ENCODE measurements at regions not wholly inside any gene's neighbourhood (a gene's known extent, or its start where the extent isn't known, plus 50 kb on each side); places are given as distances from the start of the nearest gene placed in this dataset.

DNA sequence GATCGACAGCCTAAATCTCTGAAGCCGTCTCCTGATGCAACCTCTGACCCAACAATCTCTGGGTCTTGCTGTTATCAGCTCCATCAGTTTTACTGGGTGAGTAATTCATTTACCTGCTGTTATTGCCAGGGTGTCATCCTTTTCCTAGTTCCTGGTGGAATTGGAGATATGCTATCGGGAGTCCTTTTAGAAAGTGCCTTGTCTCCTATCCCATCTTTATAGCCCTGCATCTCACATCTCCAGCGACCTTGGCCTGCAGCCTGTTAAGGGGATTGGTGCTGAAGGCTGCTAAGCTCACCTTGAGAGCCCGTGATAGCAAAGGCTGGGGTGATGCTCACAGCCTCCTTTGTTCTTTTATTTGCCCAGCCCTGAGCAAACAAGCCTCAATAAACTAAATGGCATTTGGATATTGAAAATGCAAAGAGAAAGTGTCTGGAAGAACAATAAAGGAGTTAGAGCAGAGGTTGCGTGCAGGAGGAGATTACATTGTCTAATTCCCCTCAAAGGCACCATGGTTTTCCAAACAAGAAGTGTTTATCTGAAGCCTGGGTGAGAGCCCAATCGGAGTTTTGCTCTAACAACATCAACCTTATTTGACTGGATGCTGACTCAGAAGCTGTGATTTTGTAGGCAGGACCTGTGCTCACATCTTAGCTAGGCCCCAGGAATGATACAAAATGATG, 101.8 kb downstream of the RPLP1 start:
- no peak overlapping the region for H3K9ac ChIP-seq (ENCODE audit: low read length)
- no peak overlapping the region for H3K4me3 ChIP-seq (ENCODE audit: low read depth, low read length)
- H3K36me3 ChIP-seq (ENCODE audit: control insufficient read depth, insufficient read depth, low read length), result no peaks in the 10 kb centered on the region
- H3K9me3 ChIP-seq (ENCODE audit: control insufficient read depth, insufficient read depth, low read depth, low read length), result peaks cover 18% of the 10 kb centered on the region; the same call in 1 of the 2 replicates
- peaks cover 29% of the 10 kb centered on the region for H3K4me1 ChIP-seq (ENCODE audit: control insufficient read depth, insufficient read depth, low read length)
- no peaks in the 10 kb centered on the region; the same call in 1 of the 2 replicates for H3K27me3 ChIP-seq (ENCODE audit: control insufficient read depth, insufficient read depth, low read length)
- no peak overlapping the region for H3K27ac ChIP-seq (ENCODE audit: low read depth, low read length)

DNA sequence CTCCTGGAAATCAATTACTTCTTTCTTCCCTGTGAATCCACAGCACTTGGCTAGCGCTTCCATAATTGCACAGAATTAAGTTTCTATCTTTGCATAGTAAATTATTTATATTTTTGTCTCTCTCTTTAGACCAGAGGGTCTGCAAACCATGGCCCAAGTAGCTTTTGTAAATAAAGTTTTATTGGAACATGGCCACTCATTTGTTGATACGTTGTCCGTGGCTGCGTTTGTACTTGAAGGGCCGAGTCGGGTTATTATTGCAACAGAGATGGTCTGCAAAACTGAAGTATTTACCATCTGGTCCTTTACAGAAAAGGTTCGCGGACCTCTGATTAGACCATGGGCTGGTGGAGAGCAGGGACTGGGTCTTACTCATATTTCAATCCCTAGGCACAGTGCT, 102.5 kb downstream of the RPLP1 start:
- H3K9ac ChIP-seq (ENCODE audit: low read length), result no peak overlapping the region
- no peak overlapping the region for H3K27ac ChIP-seq (ENCODE audit: low read depth, low read length)
- H3K9me3 ChIP-seq (ENCODE audit: control insufficient read depth, insufficient read depth, low read depth, low read length), result peaks cover 18% of the 10 kb centered on the region; the same call in 1 of the 2 replicates
- peaks cover 29% of the 10 kb centered on the region for H3K4me1 ChIP-seq (ENCODE audit: control insufficient read depth, insufficient read depth, low read length)
- H3K4me3 ChIP-seq (ENCODE audit: low read depth, low read length), result no peak overlapping the region
- no peaks in the 10 kb centered on the region for H3K36me3 ChIP-seq (ENCODE audit: control insufficient read depth, insufficient read depth, low read length)
- no peaks in the 10 kb centered on the region; the same call in 1 of the 2 replicates for H3K27me3 ChIP-seq (ENCODE audit: control insufficient read depth, insufficient read depth, low read length)

DNA sequence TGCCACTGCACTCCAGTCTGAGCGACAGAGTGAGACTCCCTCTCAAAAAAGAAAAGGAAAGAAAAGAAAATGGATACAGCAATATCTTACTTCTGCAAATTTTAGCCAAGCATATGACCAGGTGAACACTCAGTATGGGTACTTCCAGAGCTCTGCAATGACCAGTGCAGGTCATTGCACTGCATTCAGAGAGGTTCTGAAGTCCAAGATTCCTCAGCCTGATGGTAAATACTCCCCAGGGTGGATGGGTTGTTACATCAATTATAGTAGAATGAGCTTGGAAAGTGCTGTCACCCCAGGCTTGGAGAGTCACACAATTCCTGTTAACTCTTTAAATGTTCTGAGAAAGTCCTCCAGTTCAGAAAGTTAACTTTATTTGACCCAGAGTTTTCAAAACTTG, 103.7 kb downstream of the RPLP1 start:
- H3K27ac ChIP-seq (ENCODE audit: low read depth, low read length), result no peak overlapping the region
- peaks cover 13% of the 10 kb centered on the region; the same call in 1 of the 2 replicates for H3K9me3 ChIP-seq (ENCODE audit: control insufficient read depth, insufficient read depth, low read depth, low read length)
- H3K9ac ChIP-seq (ENCODE audit: low read length), result no peak overlapping the region
- peaks cover 29% of the 10 kb centered on the region for H3K4me1 ChIP-seq (ENCODE audit: control insufficient read depth, insufficient read depth, low read length)
- H3K36me3 ChIP-seq (ENCODE audit: control insufficient read depth, insufficient read depth, low read length), result no peaks in the 10 kb centered on the region
- H3K27me3 ChIP-seq (ENCODE audit: control insufficient read depth, insufficient read depth, low read length), result no peaks in the 10 kb centered on the region; the same call in 1 of the 2 replicates
- no peak overlapping the region for H3K4me3 ChIP-seq (ENCODE audit: low read depth, low read length)

- Histone ChIP-seq H3K4me3 (ENCODE audit: low read depth, low read length) (no peak overlapping the region), H3K27ac (ENCODE audit: low read depth, low read length) (no peak overlapping the region), H3K9ac (ENCODE audit: low read length) (no peak overlapping the region), H3K4me1 (ENCODE audit: control insufficient read depth, insufficient read depth, low read length) (peaks cover 29% of the 10 kb centered on the region), H3K9me3 (ENCODE audit: control insufficient read depth, insufficient read depth, low read depth, low read length) (peaks cover 5% of the 10 kb centered on the region; the same call in 1 of the 2 replicates), H3K36me3 (ENCODE audit: control insufficient read depth, insufficient read depth, low read length) (no peaks in the 10 kb centered on the region), H3K27me3 (ENCODE audit: control insufficient read depth, insufficient read depth, low read length) (peaks cover 4% of the 10 kb centered on the region; the same call in 1 of the 2 replicates)
Measured at GRCh38 chr15:69557020-69557706, 104.5 kb downstream of the RPLP1 start.

- Histone ChIP-seq H3K27me3 (ENCODE audit: control insufficient read depth, insufficient read depth, low read length) (peaks cover 4% of the 10 kb centered on the region; the same call in 1 of the 2 replicates), H3K27ac (ENCODE audit: low read depth, low read length) (no peak overlapping the region), H3K4me1 (ENCODE audit: control insufficient read depth, insufficient read depth, low read length) (peaks cover 29% of the 10 kb centered on the region), H3K4me3 (ENCODE audit: low read depth, low read length) (no peak overlapping the region), H3K9me3 (ENCODE audit: control insufficient read depth, insufficient read depth, low read depth, low read length) (no peaks in the 10 kb centered on the region), H3K36me3 (ENCODE audit: control insufficient read depth, insufficient read depth, low read length) (no peaks in the 10 kb centered on the region), H3K9ac (ENCODE audit: low read length) (no peak overlapping the region)
Measured at GRCh38 chr15:69557707-69558409, 105.2 kb downstream of the RPLP1 start.

DNA sequence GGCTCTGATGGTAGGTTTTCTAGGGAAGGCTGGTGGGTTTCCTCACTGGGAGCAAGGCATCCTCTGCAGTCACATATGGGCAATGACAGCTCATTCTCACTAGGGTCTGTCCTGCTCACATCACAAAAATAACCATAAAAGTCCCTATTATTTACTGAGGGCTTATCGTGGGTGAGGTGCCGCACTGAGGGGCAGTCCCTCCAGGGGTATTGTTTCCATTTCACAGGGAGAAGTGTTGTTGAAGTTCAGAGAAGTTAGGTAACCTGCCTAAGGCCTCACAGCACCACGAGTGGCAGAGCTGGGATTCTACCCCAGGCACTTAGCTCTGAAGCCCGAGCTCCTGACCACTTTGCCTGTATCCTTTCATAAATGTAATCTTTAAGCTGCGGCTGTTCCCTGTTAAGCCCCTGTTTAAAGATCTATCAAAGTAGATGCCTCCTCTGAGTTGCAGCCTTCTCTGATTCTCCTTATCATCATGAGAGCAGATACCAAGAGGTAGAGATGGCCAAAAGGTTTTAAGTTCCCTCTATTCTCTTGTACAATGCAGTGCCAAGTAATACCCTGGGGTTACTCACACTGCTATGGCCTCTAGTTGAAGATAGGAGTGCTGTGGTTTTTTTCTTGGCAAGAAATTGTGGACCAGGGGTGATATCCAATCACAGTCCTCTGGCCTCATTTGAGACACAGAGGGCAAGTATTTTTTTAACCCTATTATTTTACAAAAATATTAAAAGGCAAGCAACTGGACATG, 107.0 kb downstream of the RPLP1 start:
- no peaks in the 10 kb centered on the region for H3K36me3 ChIP-seq (ENCODE audit: control insufficient read depth, insufficient read depth, low read length)
- H3K27ac ChIP-seq (ENCODE audit: low read depth, low read length), result no peak overlapping the region
- H3K4me3 ChIP-seq (ENCODE audit: low read depth, low read length), result no peak overlapping the region
- no peaks in the 10 kb centered on the region for H3K9me3 ChIP-seq (ENCODE audit: control insufficient read depth, insufficient read depth, low read depth, low read length)
- no peak overlapping the region for H3K9ac ChIP-seq (ENCODE audit: low read length)
- peaks cover 23% of the 10 kb centered on the region for H3K4me1 ChIP-seq (ENCODE audit: control insufficient read depth, insufficient read depth, low read length)
- H3K27me3 ChIP-seq (ENCODE audit: control insufficient read depth, insufficient read depth, low read length), result peaks cover 4% of the 10 kb centered on the region; the same call in 1 of the 2 replicates

DNA sequence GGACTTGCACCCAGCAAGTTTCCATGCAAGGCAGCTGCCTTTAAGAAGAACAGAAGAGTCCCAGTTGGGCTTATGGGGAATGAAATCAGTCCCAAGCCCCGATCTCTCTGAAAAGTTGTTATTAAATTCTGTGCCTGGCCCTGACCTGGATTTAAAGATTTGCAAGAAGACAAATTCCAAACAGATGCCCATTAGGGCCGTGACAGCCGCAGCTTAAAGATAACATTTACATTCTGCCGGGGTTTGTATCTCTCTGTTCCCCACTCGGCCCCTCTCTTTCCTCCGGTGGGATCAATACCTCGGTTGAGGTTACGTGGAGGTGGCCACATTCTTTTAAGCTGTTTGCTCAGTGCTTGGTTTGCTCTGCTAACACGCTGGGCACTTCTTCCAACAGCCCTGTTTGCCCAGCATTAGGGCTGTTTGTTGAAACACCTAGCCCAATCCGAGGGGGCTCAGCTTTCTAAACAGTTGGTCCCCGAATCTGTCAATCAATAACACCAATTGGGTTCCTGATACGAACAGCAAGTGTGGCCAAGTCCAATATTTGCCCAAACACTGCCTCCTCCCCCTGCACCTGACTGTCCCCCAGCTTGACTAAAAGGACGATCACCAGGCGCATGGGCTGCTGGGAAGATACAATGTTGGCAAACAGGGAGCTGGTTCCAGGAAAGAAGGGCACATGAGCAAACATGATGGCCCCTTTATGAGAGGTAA, 108.6 kb downstream of the RPLP1 start:
- Histone ChIP-seq H3K27me3 (ENCODE audit: control insufficient read depth, insufficient read depth, low read length) (peaks cover 4% of the 10 kb centered on the region; the same call in 1 of the 2 replicates), H3K36me3 (ENCODE audit: control insufficient read depth, insufficient read depth, low read length) (no peaks in the 10 kb centered on the region), H3K27ac (ENCODE audit: low read depth, low read length) (no peak overlapping the region), H3K4me3 (ENCODE audit: low read depth, low read length) (no peak overlapping the region), H3K9ac (ENCODE audit: low read length) (no peak overlapping the region), H3K9me3 (ENCODE audit: control insufficient read depth, insufficient read depth, low read depth, low read length) (no peaks in the 10 kb centered on the region), H3K4me1 (ENCODE audit: control insufficient read depth, insufficient read depth, low read length) (peaks cover 20% of the 10 kb centered on the region)

DNA sequence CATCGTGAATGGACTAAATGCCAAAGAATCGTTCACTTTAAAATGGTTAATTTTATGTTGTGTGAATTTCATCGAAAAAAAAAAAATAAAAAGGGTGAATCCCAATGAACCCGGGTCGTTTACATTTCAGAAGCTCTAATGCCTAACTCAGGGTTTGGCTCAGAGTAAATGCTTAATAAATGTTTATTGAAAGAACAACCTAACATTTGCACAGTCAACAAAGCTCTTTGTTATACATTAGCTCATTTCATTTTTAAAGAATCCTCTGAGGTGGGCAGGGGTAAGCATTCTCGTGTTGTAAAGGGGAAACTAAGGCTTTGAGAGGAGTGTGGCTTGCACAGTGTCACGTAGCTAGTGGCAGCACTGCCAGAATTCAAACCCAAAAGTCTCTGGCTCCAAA, 109.5 kb downstream of the RPLP1 start:
- H3K9ac ChIP-seq (ENCODE audit: low read length), result no peak overlapping the region
- peaks cover 15% of the 10 kb centered on the region for H3K4me1 ChIP-seq (ENCODE audit: control insufficient read depth, insufficient read depth, low read length)
- H3K36me3 ChIP-seq (ENCODE audit: control insufficient read depth, insufficient read depth, low read length), result no peaks in the 10 kb centered on the region
- no peak overlapping the region for H3K27ac ChIP-seq (ENCODE audit: low read depth, low read length)
- H3K9me3 ChIP-seq (ENCODE audit: control insufficient read depth, insufficient read depth, low read depth, low read length), result no peaks in the 10 kb centered on the region
- no peak overlapping the region for H3K4me3 ChIP-seq (ENCODE audit: low read depth, low read length)
- H3K27me3 ChIP-seq (ENCODE audit: control insufficient read depth, insufficient read depth, low read length), result peaks cover 4% of the 10 kb centered on the region; the same call in 1 of the 2 replicates

- H3K9ac ChIP-seq (ENCODE audit: low read length), result no peak overlapping the region
- no peak overlapping the region for H3K27ac ChIP-seq (ENCODE audit: low read depth, low read length)
- no peaks in the 10 kb centered on the region for H3K9me3 ChIP-seq (ENCODE audit: control insufficient read depth, insufficient read depth, low read depth, low read length)
- H3K36me3 ChIP-seq (ENCODE audit: control insufficient read depth, insufficient read depth, low read length), result no peaks in the 10 kb centered on the region
- no peak overlapping the region for H3K4me3 ChIP-seq (ENCODE audit: low read depth, low read length)
- H3K27me3 ChIP-seq (ENCODE audit: control insufficient read depth, insufficient read depth, low read length), result peaks cover 4% of the 10 kb centered on the region; the same call in 1 of the 2 replicates
- peaks cover 10% of the 10 kb centered on the region for H3K4me1 ChIP-seq (ENCODE audit: control insufficient read depth, insufficient read depth, low read length)
Measured at GRCh38 chr15:69562564-69562963, 109.9 kb downstream of the RPLP1 start.

GRCh38 chr15:69565066-69565655, 112.5 kb downstream of the RPLP1 start:
- H3K4me1 ChIP-seq (ENCODE audit: control insufficient read depth, insufficient read depth, low read length), result no peaks in the 10 kb centered on the region

More at GRCh38 chr15:69565066-69565655, 112.5 kb downstream of the RPLP1 start:
- Histone ChIP-seq H3K27ac (ENCODE audit: low read depth, low read length) (no peak overlapping the region), H3K9me3 (ENCODE audit: control insufficient read depth, insufficient read depth, low read depth, low read length) (no peaks in the 10 kb centered on the region), H3K9ac (ENCODE audit: low read length) (no peak overlapping the region), H3K27me3 (ENCODE audit: control insufficient read depth, insufficient read depth, low read length) (peaks cover 4% of the 10 kb centered on the region; the same call in 1 of the 2 replicates), H3K36me3 (ENCODE audit: control insufficient read depth, insufficient read depth, low read length) (no peaks in the 10 kb centered on the region), H3K4me3 (ENCODE audit: low read depth, low read length) (no peak overlapping the region)

Measured in HUES6 (cell line).